ENCODE measurements at regions not wholly inside any gene's neighbourhood (a gene's known extent, or its start where the extent isn't known, plus 50 kb on each side); places are given as distances from the start of the nearest gene placed in this dataset.

DNA sequence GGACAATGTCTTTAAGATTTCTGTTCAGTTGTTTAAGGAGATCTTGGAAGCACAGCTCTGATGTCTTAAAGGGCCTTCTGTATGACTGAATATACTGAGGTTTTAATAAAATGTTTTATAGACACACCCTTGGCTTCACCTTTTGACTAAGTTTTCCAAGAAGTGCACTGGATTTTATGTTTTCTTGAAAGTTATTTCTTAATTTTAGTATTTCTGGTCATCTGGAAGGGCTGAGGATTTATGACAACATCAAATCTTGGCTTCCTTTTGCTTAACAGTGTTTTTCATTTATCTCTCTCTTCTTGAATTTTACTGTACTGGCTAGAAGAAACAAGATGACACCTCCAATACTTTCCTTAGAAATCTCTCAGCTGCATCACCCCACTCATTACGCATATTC lies 2423.4 kb downstream of the LRRC4C start:
- TF ChIP-seq, protein P1, sequence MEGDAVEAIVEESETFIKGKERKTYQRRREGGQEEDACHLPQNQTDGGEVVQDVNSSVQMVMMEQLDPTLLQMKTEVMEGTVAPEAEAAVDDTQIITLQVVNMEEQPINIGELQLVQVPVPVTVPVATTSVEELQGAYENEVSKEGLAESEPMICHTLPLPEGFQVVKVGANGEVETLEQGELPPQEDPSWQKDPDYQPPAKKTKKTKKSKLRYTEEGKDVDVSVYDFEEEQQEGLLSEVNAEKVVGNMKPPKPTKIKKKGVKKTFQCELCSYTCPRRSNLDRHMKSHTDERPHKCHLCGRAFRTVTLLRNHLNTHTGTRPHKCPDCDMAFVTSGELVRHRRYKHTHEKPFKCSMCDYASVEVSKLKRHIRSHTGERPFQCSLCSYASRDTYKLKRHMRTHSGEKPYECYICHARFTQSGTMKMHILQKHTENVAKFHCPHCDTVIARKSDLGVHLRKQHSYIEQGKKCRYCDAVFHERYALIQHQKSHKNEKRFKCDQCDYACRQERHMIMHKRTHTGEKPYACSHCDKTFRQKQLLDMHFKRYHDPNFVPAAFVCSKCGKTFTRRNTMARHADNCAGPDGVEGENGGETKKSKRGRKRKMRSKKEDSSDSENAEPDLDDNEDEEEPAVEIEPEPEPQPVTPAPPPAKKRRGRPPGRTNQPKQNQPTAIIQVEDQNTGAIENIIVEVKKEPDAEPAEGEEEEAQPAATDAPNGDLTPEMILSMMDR (IDR thresholded peaks at IDR 0.05): no peak
- no peak for TF ChIP-seq POLR2A (IDR thresholded peaks at IDR 0.05)
